ENCODE measurements at regions not wholly inside any gene's neighbourhood (a gene's known extent, or its start where the extent isn't known, plus 50 kb on each side); places are given as distances from the start of the nearest gene placed in this dataset.
"Not testable (repeated sequence)": the region's sequence is repeated elsewhere in the genome, so short reads cannot be mapped to it uniquely, and the experiment has no call there.

- no peak for DNase-seq (ENCODE audit: low spot score)
Measured at GRCh38 chr11:95434489-95435057, 203.6 kb upstream of the SESN3 start.

- DNase-seq (ENCODE audit: low spot score), result no peak
Measured at GRCh38 chr11:95434009-95434408, 203.0 kb upstream of the SESN3 start.

- no peak for DNase-seq (ENCODE audit: low spot score)
Measured at GRCh38 chr11:95432714-95433503, 201.9 kb upstream of the SESN3 start.

- no peak for DNase-seq (ENCODE audit: low spot score)
Measured at GRCh38 chr11:95429376-95429907, 198.4 kb upstream of the SESN3 start.

GRCh38 chr11:95426823-95427462, 195.9 kb upstream of the SESN3 start:
- no peak for DNase-seq (ENCODE audit: low spot score)

- no peak for DNase-seq (ENCODE audit: low spot score)
Measured at GRCh38 chr11:95419915-95420314, 188.9 kb upstream of the SESN3 start.

GRCh38 chr11:95418916-95419315, 187.9 kb upstream of the SESN3 start:
- DNase-seq (ENCODE audit: low spot score), result no peak

- DNase-seq (ENCODE audit: low spot score), result no peak
Measured at GRCh38 chr11:95417832-95418231, 186.8 kb upstream of the SESN3 start.

GRCh38 chr11:95415837-95416304, 184.9 kb upstream of the SESN3 start:
- no peak for DNase-seq (ENCODE audit: low spot score)

GRCh38 chr11:95414217-95414616, 183.2 kb upstream of the SESN3 start:
- DNase-seq (ENCODE audit: low spot score), result no peak

- DNase-seq (ENCODE audit: low spot score), result no peak
Measured at GRCh38 chr11:95413761-95414160, 182.8 kb upstream of the SESN3 start.

- DNase-seq (ENCODE audit: low spot score), result no peak
Measured at GRCh38 chr11:95413021-95413420, 182.0 kb upstream of the SESN3 start.

- DNase-seq (ENCODE audit: low spot score), result no peak
Measured at GRCh38 chr11:95412074-95412473, 181.1 kb upstream of the SESN3 start.

- not testable (repeated sequence) for DNase-seq (ENCODE audit: low spot score)
Measured at GRCh38 chr11:95410707-95411106, 179.7 kb upstream of the SESN3 start.

GRCh38 chr11:95406271-95406670, 175.3 kb upstream of the SESN3 start:
- DNase-seq (ENCODE audit: low spot score), result no peak

GRCh38 chr11:95404370-95404769, 173.4 kb upstream of the SESN3 start:
- no peak for DNase-seq (ENCODE audit: low spot score)

- no peak for DNase-seq (ENCODE audit: low spot score)
Measured at GRCh38 chr11:95398437-95399112, 167.6 kb upstream of the SESN3 start.

- no peak for DNase-seq (ENCODE audit: low spot score)
Measured at GRCh38 chr11:95392644-95393043, 161.6 kb upstream of the SESN3 start.

- no peak for DNase-seq (ENCODE audit: low spot score)
Measured at GRCh38 chr11:95389427-95389826, 158.4 kb upstream of the SESN3 start.

- DNase-seq (ENCODE audit: low spot score), result no peak
Measured at GRCh38 chr11:95388086-95388485, 157.1 kb upstream of the SESN3 start.

- DNase-seq (ENCODE audit: low spot score), result no peak
Measured at GRCh38 chr11:95387325-95387724, 156.3 kb upstream of the SESN3 start.

- no peak for DNase-seq (ENCODE audit: low spot score)
Measured at GRCh38 chr11:95385577-95385976, 154.6 kb upstream of the SESN3 start.
